SK-N-MC (cell line): ENCODE measurements at regions not wholly inside any gene's neighbourhood (a gene's known extent, or its start where the extent isn't known, plus 50 kb on each side); places are given as distances from the start of the nearest gene placed in this dataset.

Source experiments
- DNase-seq: peaks from one replicate; pipeline ENCODE4 v3.0.0-alpha.2; 2011; ENCODE audit warnings: low read depth, low spot score
- H3K27ac ChIP-seq: fragments of 200-600 bp; sonication (generic); 2 replicates; pipeline ENCODE4 v1.5.1; 2016; ENCODE audit warnings: mixed run types
- H3K36me3 ChIP-seq: fragments of 200-600 bp; sonication (generic); 2 replicates; pipeline ENCODE4 v1.6.1; 2017; ENCODE audit warnings: antibody characterized with exemption, low read length, mixed read lengths; ENCODE audit not compliant: insufficient read depth
- H3K4me3 ChIP-seq: fragments of 200-600 bp; sonication (generic); 2 replicates; pipeline ENCODE4 v1.5.1; 2016
- H3K9ac ChIP-seq: fragments of 200-600 bp; sonication (generic); 2 replicates; pipeline ENCODE4 v1.8.0; 2017; ENCODE audit warnings: mixed run types, mixed read lengths; ENCODE audit not compliant: insufficient read length
- H3K9me3 ChIP-seq: fragments of 200-600 bp; sonication (generic); 2 replicates; pipeline ENCODE4 v1.6.1; 2017; ENCODE audit warnings: low read depth, mild to moderate bottlenecking, antibody characterized with exemption, low read length, moderate library complexity, mixed read lengths
- EZH2 ChIP-seq: fragments of 200-600 bp; sonication (generic); IDR thresholded peaks from one replicate; pipeline ENCODE4 v1.6.1; 2017; ENCODE audit warnings: antibody characterized with exemption
- FOXP2 ChIP-seq: optimal IDR thresholded peaks from 2 replicates; pipeline ENCODE3; 2011; ENCODE audit warnings: mild to moderate bottlenecking, moderate library complexity; ENCODE audit not compliant: insufficient read depth; ENCODE audit errors: extremely low read length, control extremely low read depth
- POLR2AphosphoS5 ChIP-seq: IDR thresholded peaks from 2 replicates; pipeline ENCODE4 v1.6.1; 2012; ENCODE audit warnings: mild to moderate bottlenecking, low read depth, low read length, borderline replicate concordance

DNA sequence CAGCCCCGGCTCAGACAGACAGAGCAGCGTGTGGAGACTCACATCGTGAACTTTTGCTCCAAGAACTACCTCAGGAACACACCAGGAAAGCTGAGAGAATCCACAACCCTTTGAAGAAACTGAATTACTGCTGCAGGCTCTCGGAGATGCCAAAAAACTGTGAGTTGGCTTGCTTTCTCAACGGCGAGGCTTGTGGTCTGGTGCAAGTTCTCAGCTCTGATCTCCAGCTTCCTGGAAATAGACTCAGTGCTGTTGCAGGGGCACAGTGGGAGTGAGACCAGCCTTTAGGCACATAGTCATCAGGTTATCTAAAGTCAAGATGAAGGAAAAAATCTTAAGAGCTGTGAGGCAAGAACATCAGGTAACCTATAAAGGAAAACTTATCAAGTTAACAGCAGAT lies 273.7 kb upstream of the LRATD1 start:
- H3K27ac ChIP-seq, result no peak overlapping the region
- no peaks in the 10 kb centered on the region for H3K9me3 ChIP-seq
- no peak for DNase-seq
- no peak overlapping the region for H3K9ac ChIP-seq
- H3K4me3 ChIP-seq, result no peak overlapping the region
- no peak for TF ChIP-seq FOXP2
- no peak for TF ChIP-seq EZH2
- TF ChIP-seq POLR2AphosphoS5, result no peak
- no peaks in the 10 kb centered on the region for H3K36me3 ChIP-seq

GRCh38 chr2:14363137-14363536 lies 269.4 kb upstream of the LRATD1 start:
- Histone ChIP-seq H3K36me3 (no peaks in the 10 kb centered on the region), H3K9me3 (no peaks in the 10 kb centered on the region), H3K9ac (no peak overlapping the region), H3K27ac (no peak overlapping the region), H3K4me3 (no peak overlapping the region)
- TF ChIP-seq EZH2 (no peak), POLR2AphosphoS5 (no peak), FOXP2 (no peak)
- no peak for DNase-seq

- H3K4me3 ChIP-seq, result no peak overlapping the region
Measured at GRCh38 chr2:14363976-14364375, 268.5 kb upstream of the LRATD1 start.

DNA sequence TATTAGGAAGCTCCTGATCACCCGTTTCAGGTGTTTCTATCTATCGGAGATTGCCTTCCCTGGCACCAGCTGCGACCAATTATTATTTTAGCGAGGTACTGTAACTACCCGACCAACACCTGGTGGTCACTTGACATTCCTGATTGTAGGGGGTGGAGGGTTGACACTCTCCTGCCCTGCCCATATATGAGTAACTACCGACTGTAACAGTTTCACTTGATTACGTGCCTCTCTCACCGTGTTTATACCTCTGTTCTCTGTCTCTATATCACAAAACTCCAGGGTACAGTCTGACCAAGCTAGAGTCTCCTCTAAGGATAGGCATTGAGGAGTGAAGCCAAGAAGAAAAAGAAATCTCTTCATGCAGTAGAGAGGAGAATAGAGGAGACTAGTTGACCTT lies 268.0 kb upstream of the LRATD1 start:
- H3K27ac ChIP-seq, result no peak overlapping the region
- DNase-seq, result no peak
- no peaks in the 10 kb centered on the region for H3K9me3 ChIP-seq
- H3K9ac ChIP-seq, result no peak overlapping the region
- TF ChIP-seq EZH2 (no peak), POLR2AphosphoS5 (no peak), FOXP2 (no peak)
- no peak overlapping the region for H3K4me3 ChIP-seq
- H3K36me3 ChIP-seq, result no peaks in the 10 kb centered on the region

More at GRCh38 chr2:14363976-14364375, 268.5 kb upstream of the LRATD1 start:
- Histone ChIP-seq H3K27ac (no peak overlapping the region), H3K9ac (no peak overlapping the region), H3K36me3 (no peaks in the 10 kb centered on the region), H3K9me3 (no peaks in the 10 kb centered on the region)
- DNase-seq, result no peak
- TF ChIP-seq FOXP2 (no peak), POLR2AphosphoS5 (no peak), EZH2 (no peak)

- no peak for DNase-seq
- Histone ChIP-seq H3K9me3 (no peaks in the 10 kb centered on the region), H3K27ac (no peak overlapping the region), H3K4me3 (no peak overlapping the region), H3K36me3 (no peaks in the 10 kb centered on the region), H3K9ac (no peak overlapping the region)
- no peak for TF ChIP-seq EZH2
- no peak for TF ChIP-seq POLR2AphosphoS5
Measured at GRCh38 chr2:14385043-14385442, 247.5 kb upstream of the LRATD1 start.

GRCh38 chr2:14387332-14387731 lies 245.2 kb upstream of the LRATD1 start:
- H3K36me3 ChIP-seq, result no peaks in the 10 kb centered on the region
- H3K9me3 ChIP-seq, result no peaks in the 10 kb centered on the region
- no peak for DNase-seq
- H3K9ac ChIP-seq, result no peak overlapping the region
- TF ChIP-seq EZH2, result no peak
- no peak for TF ChIP-seq FOXP2
- no peak for TF ChIP-seq POLR2AphosphoS5
- no peak overlapping the region for H3K27ac ChIP-seq
- H3K4me3 ChIP-seq, result no peak overlapping the region

DNA sequence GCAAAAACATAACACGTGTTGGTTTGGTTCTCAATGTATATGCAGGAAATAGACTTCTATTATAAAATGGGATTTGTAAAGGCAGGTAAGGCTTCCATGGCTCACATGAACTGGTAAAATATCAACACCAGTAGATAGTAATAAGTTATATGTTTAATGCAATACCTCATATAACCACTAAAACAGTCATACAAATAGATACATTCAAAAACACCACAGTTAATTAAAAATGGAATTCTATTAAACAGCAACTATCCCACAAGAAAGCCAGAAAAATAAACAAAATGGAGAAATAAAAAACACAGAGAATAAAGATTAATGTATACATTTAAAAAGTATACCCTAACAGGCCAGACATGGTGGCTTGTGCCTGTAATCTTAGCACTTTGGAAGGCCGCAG lies 243.8 kb upstream of the LRATD1 start:
- no peaks in the 10 kb centered on the region for H3K9me3 ChIP-seq
- no peaks in the 10 kb centered on the region for H3K36me3 ChIP-seq
- H3K27ac ChIP-seq, result no peak overlapping the region
- TF ChIP-seq POLR2AphosphoS5 (no peak), FOXP2 (no peak), EZH2 (no peak)
- no peak overlapping the region for H3K9ac ChIP-seq
- H3K4me3 ChIP-seq, result no peak overlapping the region
- DNase-seq, result no peak

GRCh38 chr2:14396533-14397083 lies 235.9 kb upstream of the LRATD1 start:
- Histone ChIP-seq H3K9ac (no peak overlapping the region), H3K9me3 (no peaks in the 10 kb centered on the region), H3K4me3 (no peak overlapping the region), H3K27ac (no peak overlapping the region), H3K36me3 (no peaks in the 10 kb centered on the region)
- TF ChIP-seq EZH2 (no peak), FOXP2 (no peak), POLR2AphosphoS5 (no peak)
- DNase-seq, result no peak

DNA sequence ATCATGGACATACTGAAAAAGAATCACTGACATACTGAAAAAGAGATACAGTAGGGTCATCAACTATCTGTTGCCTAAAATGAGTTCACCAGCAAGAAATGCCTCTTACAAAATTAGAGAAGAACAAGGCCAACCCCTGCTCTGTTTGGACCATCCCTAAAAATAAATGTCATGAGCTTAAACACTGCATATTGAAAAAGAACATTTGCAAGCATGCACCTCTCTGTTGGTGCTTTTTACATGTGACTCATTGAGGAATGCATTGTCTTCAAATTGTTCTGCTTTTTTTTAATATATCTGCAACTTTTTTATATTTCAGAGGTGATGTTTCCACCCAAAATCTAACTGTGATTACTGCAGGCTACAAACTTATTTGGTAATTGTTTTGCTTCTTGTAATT lies 233.9 kb upstream of the LRATD1 start:
- DNase-seq, result no peak
- Histone ChIP-seq H3K36me3 (no peaks in the 10 kb centered on the region), H3K4me3 (no peak overlapping the region), H3K27ac (no peak overlapping the region), H3K9ac (no peak overlapping the region), H3K9me3 (no peaks in the 10 kb centered on the region)
- no peak for TF ChIP-seq EZH2
- TF ChIP-seq POLR2AphosphoS5, result no peak
- TF ChIP-seq FOXP2, result no peak

- Histone ChIP-seq H3K9ac (no peak overlapping the region), H3K9me3 (no peaks in the 10 kb centered on the region), H3K36me3 (no peaks in the 10 kb centered on the region), H3K4me3 (no peak overlapping the region), H3K27ac (no peak overlapping the region)
- TF ChIP-seq POLR2AphosphoS5, result no peak
- no peak for TF ChIP-seq FOXP2
- TF ChIP-seq EZH2, result no peak
- no peak for DNase-seq
Measured at GRCh38 chr2:14401873-14402272, 230.6 kb upstream of the LRATD1 start.
